Activated CD8-positive, alpha-beta memory T cell treated with anti-CD3 and anti-CD28 coated beads, Interleukin-2, amount 10 ng/mL, durations not matched to agents 7 days and 5 days (primary cell): ENCODE measurements at regions not wholly inside any gene's neighbourhood (a gene's known extent, or its start where the extent isn't known, plus 50 kb on each side); places are given as distances from the start of the nearest gene placed in this dataset.

Experiments used
- ATAC-seq: fragments of 150-1000 bp; cut with Tn5 transposase; one replicate; pipeline ENCODE4 v1.10.0; 2021; ENCODE audit warnings: moderate library complexity
- CTCF ChIA-PET: fragments of 350-600 bp; sonication (Branson Sonifier 250); formaldehyde crosslinking; loops from one replicate; lab custom pipeline; 2021; ENCODE audit warnings: antibody characterized with exemption; lab: Charles Lee
- DNase-seq: peaks from one replicate; pipeline ENCODE4 v3.0.0-alpha.2; 2020
- H3K27ac Mint-ChIP-seq: one replicate; pipeline ENCODE4 v1.8.0; 2021; ENCODE audit warnings: mild to moderate bottlenecking, mixed read lengths
- H3K27me3 Mint-ChIP-seq: one replicate; pipeline ENCODE4 v1.8.0; 2021; ENCODE audit warnings: mixed read lengths
- H3K36me3 Mint-ChIP-seq: one replicate; pipeline ENCODE4 v1.8.0; 2021; ENCODE audit warnings: mild to moderate bottlenecking, mixed read lengths
- H3K4me1 Mint-ChIP-seq: one replicate; pipeline ENCODE4 v1.8.0; 2021; ENCODE audit warnings: mixed read lengths
- H3K4me3 Mint-ChIP-seq: one replicate; pipeline ENCODE4 v1.8.0; 2021; ENCODE audit warnings: mild to moderate bottlenecking, moderate library complexity, mixed read lengths
- H3K9me3 Mint-ChIP-seq: one replicate; pipeline ENCODE4 v1.8.0; 2022; ENCODE audit warnings: low read depth, mixed read lengths

GRCh38 chr4:13276357-13276756 is 207.8 kb downstream of the RAB28 start:
- Mint-ChIP-seq H3K9me3 (peaks cover 11% of the 10 kb centered on the region), H3K27ac (no peak overlapping the region), H3K27me3 (no peaks in the 10 kb centered on the region), H3K4me1 (no peaks in the 10 kb centered on the region), H3K36me3 (no peaks in the 10 kb centered on the region), H3K4me3 (no peak overlapping the region)
- DNase-seq, result no peak
- no peak for ATAC-seq
- CTCF ChIA-PET, result no interaction called here

DNA sequence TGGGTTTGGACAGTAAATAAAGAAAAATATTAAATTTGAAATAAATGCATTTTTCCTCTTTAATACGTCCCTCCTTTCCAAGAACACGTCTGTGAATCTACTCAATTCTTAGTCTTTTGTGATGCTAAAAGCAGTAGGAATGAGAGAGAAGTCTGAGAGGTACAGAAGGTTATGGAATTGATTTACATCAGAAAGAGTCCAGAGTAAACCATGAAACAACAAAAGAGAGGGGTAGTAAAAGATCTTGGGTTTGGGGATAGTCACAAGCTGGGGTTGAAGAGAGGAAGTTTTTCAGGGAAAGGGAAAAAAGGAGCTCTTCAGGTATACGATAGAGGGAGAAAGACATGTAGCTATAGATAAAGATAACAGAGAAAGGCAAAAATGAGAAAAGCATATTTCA is 215.4 kb downstream of the RAB28 start:
- Mint-ChIP-seq H3K36me3 (no peaks in the 10 kb centered on the region), H3K4me3 (no peak overlapping the region), H3K9me3 (peaks cover 4% of the 10 kb centered on the region), H3K4me1 (no peaks in the 10 kb centered on the region), H3K27ac (no peak overlapping the region), H3K27me3 (no peaks in the 10 kb centered on the region)
- ATAC-seq (no peak), DNase-seq (no peak)
- CTCF ChIA-PET, result no interaction called here

- Mint-ChIP-seq H3K4me3 (no peak overlapping the region), H3K27ac (no peak overlapping the region), H3K9me3 (peaks cover 2% of the 10 kb centered on the region), H3K4me1 (no peaks in the 10 kb centered on the region), H3K27me3 (no peaks in the 10 kb centered on the region), H3K36me3 (no peaks in the 10 kb centered on the region)
- CTCF ChIA-PET, result no interaction called here
- DNase-seq (no peak), ATAC-seq (no peak)
These were observed 216.0 kb downstream of the RAB28 start for GRCh38 chr4:13268165-13268564.

- Mint-ChIP-seq H3K36me3 (no peaks in the 10 kb centered on the region), H3K9me3 (peaks cover 2% of the 10 kb centered on the region), H3K4me1 (no peaks in the 10 kb centered on the region), H3K4me3 (no peak overlapping the region), H3K27me3 (no peaks in the 10 kb centered on the region), H3K27ac (no peak overlapping the region)
- ATAC-seq, result no peak
- no peak for DNase-seq
- CTCF ChIA-PET, result interaction anchor here (1.0 kb wide), 1 partner anchor 18 kb away, joined by 3 read pairs; no protein-coding TSS in a partner anchor
These were observed 217.0 kb downstream of the RAB28 start for GRCh38 chr4:13267091-13267490.

- Mint-ChIP-seq H3K4me3 (no peak overlapping the region), H3K9me3 (peaks cover 2% of the 10 kb centered on the region), H3K4me1 (no peaks in the 10 kb centered on the region), H3K36me3 (no peaks in the 10 kb centered on the region), H3K27ac (no peak overlapping the region), H3K27me3 (no peaks in the 10 kb centered on the region)
- no peak for ATAC-seq
- no peak for DNase-seq
- CTCF ChIA-PET, result interaction anchor here (1.0 kb wide), 1 partner anchor 18 kb away, joined by 3 read pairs; no protein-coding TSS in a partner anchor
These were observed 217.5 kb downstream of the RAB28 start for GRCh38 chr4:13266687-13267086.

DNA sequence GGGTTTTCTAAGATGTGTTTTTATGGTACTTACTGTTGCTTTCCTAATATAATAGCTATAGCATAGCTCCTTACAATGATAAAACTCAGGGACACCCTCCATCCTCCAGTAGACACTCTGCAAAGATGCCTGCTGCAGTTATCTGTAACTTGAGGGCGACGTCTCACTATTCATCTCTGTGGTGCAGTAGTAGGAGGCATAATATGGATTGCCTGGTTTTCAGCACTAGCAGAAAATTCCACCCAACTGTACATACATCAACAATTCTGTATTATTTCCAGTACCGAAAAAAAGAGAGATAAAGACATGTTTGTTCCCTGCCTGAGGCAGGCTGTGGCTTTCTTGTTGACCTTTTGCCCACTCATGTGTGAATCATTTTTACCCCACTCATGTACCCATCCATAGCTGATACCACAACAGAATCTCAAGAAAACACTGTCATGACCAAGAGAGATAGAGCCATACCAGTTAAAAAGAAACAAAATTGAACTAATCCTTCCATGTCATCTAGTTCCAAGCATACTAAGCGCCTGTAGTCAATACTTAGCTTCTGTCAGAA is 220.1 kb downstream of the RAB28 start:
- Mint-ChIP-seq H3K27me3 (no peaks in the 10 kb centered on the region), H3K36me3 (no peaks in the 10 kb centered on the region), H3K4me1 (no peaks in the 10 kb centered on the region), H3K27ac (no peak overlapping the region), H3K4me3 (no peak overlapping the region), H3K9me3 (no peaks in the 10 kb centered on the region)
- DNase-seq (no peak), ATAC-seq (no peak)
- CTCF ChIA-PET, result no interaction called here

- no peaks in the 10 kb centered on the region for H3K4me1 Mint-ChIP-seq
- no peaks in the 10 kb centered on the region for H3K27me3 Mint-ChIP-seq
- no peak overlapping the region for H3K27ac Mint-ChIP-seq
- no peaks in the 10 kb centered on the region for H3K36me3 Mint-ChIP-seq
- CTCF ChIA-PET, result no interaction called here
- H3K4me3 Mint-ChIP-seq, result no peak overlapping the region
- DNase-seq (no peak), ATAC-seq (no peak)
- H3K9me3 Mint-ChIP-seq, result no peaks in the 10 kb centered on the region
These were observed 221.3 kb downstream of the RAB28 start for GRCh38 chr4:13262816-13263215.

DNA sequence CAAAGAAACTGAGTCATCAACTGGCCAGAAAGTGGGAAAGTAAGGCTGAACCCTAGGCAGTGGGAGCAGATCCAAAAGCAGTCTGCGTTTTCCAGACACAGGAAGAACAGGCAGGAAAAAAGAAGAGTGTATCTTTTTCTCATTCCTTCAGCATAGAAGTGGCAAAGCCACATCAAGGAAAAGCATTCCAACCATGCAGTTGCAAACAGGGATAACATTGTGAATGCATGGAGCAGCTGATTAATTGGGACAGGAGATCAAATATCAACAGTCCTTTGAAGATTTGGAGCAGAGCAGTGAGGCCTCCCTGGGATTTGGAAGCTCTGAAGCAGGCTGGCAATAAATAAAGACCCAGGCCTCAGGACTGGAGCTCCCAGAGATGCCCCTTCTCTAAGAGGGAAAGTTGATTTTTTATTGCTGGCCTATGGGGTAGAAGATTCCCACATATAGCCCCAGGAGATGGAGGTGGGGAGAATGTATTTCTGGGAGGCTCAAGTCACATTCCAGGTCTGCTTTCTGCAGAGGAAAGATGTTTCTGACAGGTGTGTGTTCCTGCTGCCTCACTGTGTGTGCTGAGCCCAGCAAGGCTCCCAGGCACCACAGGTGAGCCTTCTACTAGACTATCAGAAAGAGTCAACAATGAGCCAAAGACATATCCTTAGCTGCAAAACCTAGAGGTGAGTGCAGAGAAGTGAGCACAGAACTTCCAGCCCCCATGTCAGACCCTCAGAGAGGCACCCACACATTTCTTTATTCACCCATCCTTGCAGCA is 222.5 kb downstream of the RAB28 start:
- CTCF ChIA-PET, result no interaction called here
- no peaks in the 10 kb centered on the region for H3K27me3 Mint-ChIP-seq
- no peak overlapping the region for H3K27ac Mint-ChIP-seq
- ATAC-seq (no peak), DNase-seq (no peak)
- no peaks in the 10 kb centered on the region for H3K9me3 Mint-ChIP-seq
- no peaks in the 10 kb centered on the region for H3K4me1 Mint-ChIP-seq
- H3K4me3 Mint-ChIP-seq, result no peak overlapping the region
- H3K36me3 Mint-ChIP-seq, result no peaks in the 10 kb centered on the region

DNA sequence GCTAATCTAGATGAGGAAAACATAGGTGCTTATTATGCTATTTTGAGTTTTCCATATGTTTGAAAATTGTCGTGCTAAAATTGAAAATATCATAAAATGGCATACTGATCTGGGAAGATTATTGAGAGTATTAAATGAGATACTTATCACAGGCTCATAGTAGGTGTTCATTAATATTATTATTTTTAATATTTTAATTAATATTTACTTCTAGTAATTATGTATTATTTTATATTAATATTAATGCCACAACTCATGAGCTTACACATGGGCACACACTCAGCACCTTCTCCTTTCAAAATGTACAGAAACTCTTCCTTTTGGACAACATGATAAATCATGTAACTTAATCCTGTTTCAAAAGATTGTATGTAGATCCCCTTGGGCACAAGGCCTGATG is 223.6 kb downstream of the RAB28 start:
- DNase-seq, result no peak
- no peak overlapping the region for H3K4me3 Mint-ChIP-seq
- H3K27me3 Mint-ChIP-seq, result no peaks in the 10 kb centered on the region
- no peaks in the 10 kb centered on the region for H3K9me3 Mint-ChIP-seq
- ATAC-seq, result no peak
- H3K27ac Mint-ChIP-seq, result no peak overlapping the region
- CTCF ChIA-PET, result no interaction called here
- no peaks in the 10 kb centered on the region for H3K36me3 Mint-ChIP-seq
- no peaks in the 10 kb centered on the region for H3K4me1 Mint-ChIP-seq

- H3K9me3 Mint-ChIP-seq, result peaks cover 5% of the 10 kb centered on the region
- ATAC-seq, result no peak
- no peaks in the 10 kb centered on the region for H3K27me3 Mint-ChIP-seq
- CTCF ChIA-PET, result no interaction called here
- peaks cover 2% of the 10 kb centered on the region for H3K36me3 Mint-ChIP-seq
- H3K4me1 Mint-ChIP-seq, result no peaks in the 10 kb centered on the region
- no peak for DNase-seq
- no peak overlapping the region for H3K27ac Mint-ChIP-seq
- no peak overlapping the region for H3K4me3 Mint-ChIP-seq
These were observed 233.9 kb downstream of the RAB28 start for GRCh38 chr4:13250263-13250662.

GRCh38 chr4:13248621-13249298 is 235.4 kb downstream of the RAB28 start:
- Mint-ChIP-seq H3K27ac (no peak overlapping the region), H3K4me1 (no peaks in the 10 kb centered on the region), H3K27me3 (no peaks in the 10 kb centered on the region), H3K9me3 (peaks cover 5% of the 10 kb centered on the region), H3K36me3 (peaks cover 2% of the 10 kb centered on the region), H3K4me3 (no peak overlapping the region)
- CTCF ChIA-PET, result interaction anchor here (1.4 kb wide), 1 partner anchor 18 kb away, joined by 3 read pairs; no protein-coding TSS in a partner anchor
- no peak for DNase-seq
- no peak for ATAC-seq

- H3K4me1 Mint-ChIP-seq, result no peaks in the 10 kb centered on the region
- H3K36me3 Mint-ChIP-seq, result peaks cover 2% of the 10 kb centered on the region
- CTCF ChIA-PET, result no interaction called here
- H3K9me3 Mint-ChIP-seq, result peaks cover 3% of the 10 kb centered on the region
- H3K27ac Mint-ChIP-seq, result no peak overlapping the region
- no peak for ATAC-seq
- DNase-seq, result no peak
- no peak overlapping the region for H3K4me3 Mint-ChIP-seq
- no peaks in the 10 kb centered on the region for H3K27me3 Mint-ChIP-seq
These were observed 238.0 kb downstream of the RAB28 start for GRCh38 chr4:13246107-13246506.

GRCh38 chr4:13244444-13244843 is 239.7 kb downstream of the RAB28 start:
- peaks cover 9% of the 10 kb centered on the region for H3K4me1 Mint-ChIP-seq
- H3K27me3 Mint-ChIP-seq, result no peaks in the 10 kb centered on the region

GRCh38 chr4:13243152-13243551 is 241.0 kb downstream of the RAB28 start:
- Mint-ChIP-seq H3K36me3 (peaks cover 2% of the 10 kb centered on the region), H3K27me3 (no peaks in the 10 kb centered on the region), H3K4me1 (peaks cover 9% of the 10 kb centered on the region), H3K4me3 (no peak overlapping the region), H3K9me3 (no peaks in the 10 kb centered on the region), H3K27ac (no peak overlapping the region)
- ATAC-seq, result no peak
- CTCF ChIA-PET, result no interaction called here
- DNase-seq, result no peak

More at GRCh38 chr4:13244444-13244843, 239.7 kb downstream of the RAB28 start:
- Mint-ChIP-seq H3K36me3 (peaks cover 2% of the 10 kb centered on the region), H3K9me3 (peaks cover 1% of the 10 kb centered on the region), H3K4me3 (no peak overlapping the region), H3K27ac (no peak overlapping the region)
- ATAC-seq, result no peak
- no peak for DNase-seq
- CTCF ChIA-PET, result no interaction called here
